Activated naive CD8-positive, alpha-beta T cell treated with anti-CD3 and anti-CD28 coated beads, Interleukin-2, amount 50 U/mL, for 24 hours (primary cell): ENCODE measurements at regions not wholly inside any gene's neighbourhood (a gene's known extent, or its start where the extent isn't known, plus 50 kb on each side); places are given as distances from the start of the nearest gene placed in this dataset.
A peak's percentile ranks its signal among the peaks of the same experiment; 100 is the strongest.
"Not testable (repeated sequence)": the region's sequence is repeated elsewhere in the genome, so short reads cannot be mapped to it uniquely, and the experiment has no call there.

Source experiments
- ATAC-seq: fragments of 150-1000 bp; cut with Tn5 transposase; one replicate; pipeline ENCODE4 v1.10.0; 2021
- DNase-seq: peaks from one replicate; pipeline ENCODE4 v3.0.0; 2021
- H3K27ac Mint-ChIP-seq: one replicate; pipeline ENCODE4 v1.8.0; 2021; ENCODE audit warnings: mild to moderate bottlenecking, mixed read lengths
- H3K27me3 Mint-ChIP-seq: one replicate; pipeline ENCODE4 v1.8.0; 2021; ENCODE audit warnings: mixed read lengths
- H3K36me3 Mint-ChIP-seq: one replicate; pipeline ENCODE4 v1.8.0; 2021; ENCODE audit warnings: low read depth, mixed read lengths
- H3K4me1 Mint-ChIP-seq: one replicate; pipeline ENCODE4 v1.8.0; 2021; ENCODE audit warnings: mixed read lengths
- H3K4me3 Mint-ChIP-seq: one replicate; pipeline ENCODE4 v1.8.0; 2021; ENCODE audit warnings: mild to moderate bottlenecking, moderate library complexity, mixed read lengths
- H3K9me3 Mint-ChIP-seq: one replicate; pipeline ENCODE4 v1.8.0; 2021; ENCODE audit warnings: mixed read lengths

- Mint-ChIP-seq H3K4me1 (no peaks in the 10 kb centered on the region), H3K4me3 (no peak overlapping the region), H3K9me3 (peaks cover 14% of the 10 kb centered on the region), H3K27me3 (peaks cover 45% of the 10 kb centered on the region), H3K36me3 (peaks cover 1% of the 10 kb centered on the region), H3K27ac (no peak overlapping the region)
- ATAC-seq (no peak), DNase-seq (no peak)
Observed at GRCh38 chr16:86351041-86351784, 159.1 kb upstream of the FOXF1 start.

- not testable (repeated sequence) for H3K4me1 Mint-ChIP-seq, ATAC-seq, DNase-seq, H3K27ac Mint-ChIP-seq, H3K36me3 Mint-ChIP-seq, H3K4me3 Mint-ChIP-seq
- Mint-ChIP-seq H3K27me3 (peaks cover 40% of the 10 kb centered on the region), H3K9me3 (peaks cover 11% of the 10 kb centered on the region)
Observed at GRCh38 chr16:86351785-86352139, 158.6 kb upstream of the FOXF1 start.

- no peak for DNase-seq
- Mint-ChIP-seq H3K27ac (no peak overlapping the region), H3K4me3 (no peak overlapping the region), H3K9me3 (peaks cover 11% of the 10 kb centered on the region), H3K27me3 (peaks cover 40% of the 10 kb centered on the region), H3K36me3 (peaks cover 1% of the 10 kb centered on the region), H3K4me1 (no peaks in the 10 kb centered on the region)
- ATAC-seq: no peak
Observed at GRCh38 chr16:86353148-86353547, 157.2 kb upstream of the FOXF1 start.

GRCh38 chr16:86353948-86354347 lies 156.4 kb upstream of the FOXF1 start:
- Mint-ChIP-seq H3K4me1 (no peaks in the 10 kb centered on the region), H3K36me3 (peaks cover 1% of the 10 kb centered on the region), H3K27ac (no peak overlapping the region), H3K9me3 (peaks cover 11% of the 10 kb centered on the region), H3K4me3 (no peak overlapping the region), H3K27me3 (peaks cover 43% of the 10 kb centered on the region)
- no peak for ATAC-seq
- no peak for DNase-seq

GRCh38 chr16:86354641-86355513 lies 155.4 kb upstream of the FOXF1 start:
- Mint-ChIP-seq H3K4me1 (no peaks in the 10 kb centered on the region), H3K9me3 (peaks cover 11% of the 10 kb centered on the region), H3K36me3 (peaks cover 1% of the 10 kb centered on the region), H3K27ac (peak overlapping the region; percentile 2), H3K27me3 (peaks cover 40% of the 10 kb centered on the region), H3K4me3 (no peak overlapping the region)
- DNase-seq: no peak
- ATAC-seq: no peak

GRCh38 chr16:86355531-86355930 lies 154.8 kb upstream of the FOXF1 start:
- H3K27me3 Mint-ChIP-seq: peaks cover 35% of the 10 kb centered on the region
- no peak overlapping the region for H3K27ac Mint-ChIP-seq
- ATAC-seq (no peak), DNase-seq (no peak)
- H3K4me1 Mint-ChIP-seq: no peaks in the 10 kb centered on the region
- no peak overlapping the region for H3K4me3 Mint-ChIP-seq
- H3K9me3 Mint-ChIP-seq: peaks cover 11% of the 10 kb centered on the region
- peaks cover 1% of the 10 kb centered on the region for H3K36me3 Mint-ChIP-seq

GRCh38 chr16:86355951-86356350 lies 154.4 kb upstream of the FOXF1 start:
- H3K36me3 Mint-ChIP-seq: peaks cover 1% of the 10 kb centered on the region
- peaks cover 11% of the 10 kb centered on the region for H3K9me3 Mint-ChIP-seq
- no peak overlapping the region for H3K27ac Mint-ChIP-seq
- peaks cover 32% of the 10 kb centered on the region for H3K27me3 Mint-ChIP-seq
- no peaks in the 10 kb centered on the region for H3K4me1 Mint-ChIP-seq
- ATAC-seq: no peak
- H3K4me3 Mint-ChIP-seq: no peak overlapping the region
- DNase-seq: no peak

GRCh38 chr16:86356804-86357203 lies 153.5 kb upstream of the FOXF1 start:
- Mint-ChIP-seq H3K4me1 (no peaks in the 10 kb centered on the region), H3K36me3 (peaks cover 1% of the 10 kb centered on the region), H3K27me3 (peaks cover 29% of the 10 kb centered on the region), H3K4me3 (no peak overlapping the region), H3K9me3 (peaks cover 11% of the 10 kb centered on the region), H3K27ac (no peak overlapping the region)
- DNase-seq (no peak), ATAC-seq (no peak)

- no peak overlapping the region for H3K4me3 Mint-ChIP-seq
- H3K9me3 Mint-ChIP-seq: peaks cover 11% of the 10 kb centered on the region
- H3K4me1 Mint-ChIP-seq: no peaks in the 10 kb centered on the region
- H3K36me3 Mint-ChIP-seq: peaks cover 1% of the 10 kb centered on the region
- ATAC-seq (no peak), DNase-seq (no peak)
- no peak overlapping the region for H3K27ac Mint-ChIP-seq
- peaks cover 26% of the 10 kb centered on the region for H3K27me3 Mint-ChIP-seq
Observed at GRCh38 chr16:86357303-86357702, 153.0 kb upstream of the FOXF1 start.

- Mint-ChIP-seq H3K27me3 (peaks cover 27% of the 10 kb centered on the region), H3K36me3 (peaks cover 1% of the 10 kb centered on the region), H3K4me3 (no peak overlapping the region), H3K4me1 (no peaks in the 10 kb centered on the region), H3K9me3 (peaks cover 11% of the 10 kb centered on the region), H3K27ac (no peak overlapping the region)
- DNase-seq (no peak), ATAC-seq (no peak)
Observed at GRCh38 chr16:86357950-86358349, 152.4 kb upstream of the FOXF1 start.

GRCh38 chr16:86359571-86359970 lies 150.8 kb upstream of the FOXF1 start:
- Mint-ChIP-seq H3K36me3 (peaks cover 1% of the 10 kb centered on the region), H3K4me3 (no peak overlapping the region), H3K9me3 (peaks cover 11% of the 10 kb centered on the region), H3K4me1 (no peaks in the 10 kb centered on the region), H3K27me3 (peaks cover 27% of the 10 kb centered on the region), H3K27ac (no peak overlapping the region)
- DNase-seq (no peak), ATAC-seq (no peak)

GRCh38 chr16:86362155-86362849 lies 148.0 kb upstream of the FOXF1 start:
- Mint-ChIP-seq H3K27ac (no peak overlapping the region), H3K36me3 (no peaks in the 10 kb centered on the region), H3K9me3 (no peaks in the 10 kb centered on the region), H3K4me3 (no peak overlapping the region), H3K4me1 (no peaks in the 10 kb centered on the region), H3K27me3 (peaks cover 21% of the 10 kb centered on the region)
- DNase-seq (no peak), ATAC-seq (no peak)

- no peak for DNase-seq
- H3K27me3 Mint-ChIP-seq: peaks cover 23% of the 10 kb centered on the region
- no peaks in the 10 kb centered on the region for H3K9me3 Mint-ChIP-seq
- H3K4me3 Mint-ChIP-seq: no peak overlapping the region
- H3K27ac Mint-ChIP-seq: no peak overlapping the region
- H3K36me3 Mint-ChIP-seq: no peaks in the 10 kb centered on the region
- ATAC-seq: no peak
- no peaks in the 10 kb centered on the region for H3K4me1 Mint-ChIP-seq
Observed at GRCh38 chr16:86363057-86363490, 147.3 kb upstream of the FOXF1 start.

- Mint-ChIP-seq H3K4me3 (no peak overlapping the region), H3K36me3 (no peaks in the 10 kb centered on the region), H3K27me3 (peaks cover 21% of the 10 kb centered on the region), H3K4me1 (no peaks in the 10 kb centered on the region), H3K9me3 (no peaks in the 10 kb centered on the region), H3K27ac (no peak overlapping the region)
- ATAC-seq (no peak), DNase-seq (no peak)
Observed at GRCh38 chr16:86363836-86364618, 146.3 kb upstream of the FOXF1 start.
